Activated naive CD4-positive, alpha-beta T cell treated with anti-CD3 and anti-CD28 coated beads, Interleukin-2, amount 50 U/mL, for 72 hours (primary cell): ENCODE measurements at regions not wholly inside any gene's neighbourhood (a gene's known extent, or its start where the extent isn't known, plus 50 kb on each side); places are given as distances from the start of the nearest gene placed in this dataset.
A peak's percentile ranks its signal among the peaks of the same experiment; 100 is the strongest.

Source experiments
- ATAC-seq, 2 donors: fragments of 150-1000 bp; cut with Tn5 transposase; 2 replicates each; pipeline ENCODE4 v1.10.0; 2021; ENCODE audit warnings: mild to moderate bottlenecking in 2 of 2, moderate library complexity in 2 of 2
- DNase-seq, 2 donors: peaks; one replicate each; pipeline ENCODE4 v3.0.0; 2021 to 2022; ENCODE audit warnings: low spot score in 2 of 2
- H3K27ac Mint-ChIP-seq, 2 donors: one replicate each; pipeline ENCODE4 v1.8.0; 2022; ENCODE audit warnings: mild to moderate bottlenecking in 2 of 2, mixed read lengths in 2 of 2
- H3K36me3 Mint-ChIP-seq, 2 donors: one replicate each; pipeline ENCODE4 v1.8.0; 2022; ENCODE audit warnings: mixed read lengths in 2 of 2
- H3K9me3 Mint-ChIP-seq, 2 donors: one replicate each; pipeline ENCODE4 v1.8.0; 2022; ENCODE audit warnings: mixed read lengths in 2 of 2

DNA sequence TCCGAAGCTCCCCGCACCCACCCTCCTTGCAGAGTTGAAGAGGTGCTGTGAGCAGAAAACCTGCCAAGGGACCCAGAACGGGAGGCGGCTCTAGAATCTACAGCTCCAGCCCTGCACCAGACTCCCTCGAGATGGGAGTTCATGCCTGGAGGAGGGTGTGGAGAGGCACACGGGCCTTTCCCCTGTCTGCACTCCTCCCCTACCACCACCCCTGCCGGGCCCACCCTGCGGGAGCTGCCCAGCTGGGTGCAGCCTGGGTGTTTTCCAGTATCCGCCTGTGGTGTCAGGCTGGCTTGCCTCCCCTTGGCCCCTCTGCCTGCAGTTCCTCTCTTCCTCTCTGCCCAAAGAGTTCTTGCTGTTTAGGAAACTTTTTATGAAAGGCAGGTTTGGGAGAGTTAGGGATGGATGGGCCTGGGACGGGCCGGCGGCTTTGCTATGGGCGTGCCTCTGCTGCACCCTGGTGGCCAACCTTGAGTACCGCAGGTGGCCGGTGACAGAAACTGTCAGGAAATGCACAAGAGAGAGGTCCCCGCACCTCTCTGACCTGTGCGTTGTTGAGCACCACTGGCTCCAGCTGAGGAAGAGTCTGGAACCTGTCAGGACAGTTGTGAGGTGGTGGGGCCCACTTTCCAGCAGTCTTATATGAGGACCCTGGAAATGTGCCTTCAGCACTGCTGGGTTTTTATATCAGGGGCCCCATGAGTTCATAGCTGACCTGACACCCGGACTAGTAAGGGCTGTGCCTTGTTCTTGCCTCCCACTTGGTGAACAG, 354.1 kb downstream of the SEC14L1 start:
- peak overlapping the region; percentile 10 to 92 for H3K27ac Mint-ChIP-seq
- no peaks in the 10 kb centered on the region for H3K9me3 Mint-ChIP-seq
- ATAC-seq (peak; percentile 58 to 76), DNase-seq (peak; percentile 73 to 79)
- H3K36me3 Mint-ChIP-seq = peaks cover 0 to 21% of the 10 kb centered on the region in 2 donors

GRCh38 chr17:77495575-77495974, 354.8 kb downstream of the SEC14L1 start:
- DNase-seq (peak in 1 of 2 donors; percentile 48), ATAC-seq (no peak)
- no peaks in the 10 kb centered on the region for H3K9me3 Mint-ChIP-seq
- peak overlapping the region; percentile 10 to 72 for H3K27ac Mint-ChIP-seq
- peaks cover 0 to 24% of the 10 kb centered on the region in 2 donors for H3K36me3 Mint-ChIP-seq

DNA sequence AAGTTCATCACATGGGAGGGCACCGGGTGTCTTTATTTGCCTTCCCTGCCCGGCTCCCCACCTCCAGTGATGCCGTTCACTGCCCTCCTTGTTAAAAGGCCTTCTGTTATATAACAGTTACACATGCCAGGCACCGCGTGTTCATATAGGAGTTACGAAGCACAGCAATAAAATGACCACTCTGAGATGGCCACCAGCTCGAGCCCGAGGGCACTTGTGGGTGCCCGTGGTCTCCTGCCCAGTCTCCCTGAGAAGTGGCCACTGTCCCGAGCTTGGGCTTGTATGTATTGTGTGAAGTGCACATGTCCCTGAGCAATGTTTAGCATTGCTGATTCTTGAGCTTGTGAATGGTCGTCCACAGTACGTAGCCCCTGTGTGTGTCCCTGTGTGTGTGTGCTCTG, 355.6 kb downstream of the SEC14L1 start:
- DNase-seq = peak in 1 of 2 donors; percentile 51
- Mint-ChIP-seq H3K27ac (no peak overlapping the region), H3K9me3 (no peaks in the 10 kb centered on the region), H3K36me3 (peaks cover 0 to 31% of the 10 kb centered on the region in 2 donors)
- ATAC-seq = no peak

DNA sequence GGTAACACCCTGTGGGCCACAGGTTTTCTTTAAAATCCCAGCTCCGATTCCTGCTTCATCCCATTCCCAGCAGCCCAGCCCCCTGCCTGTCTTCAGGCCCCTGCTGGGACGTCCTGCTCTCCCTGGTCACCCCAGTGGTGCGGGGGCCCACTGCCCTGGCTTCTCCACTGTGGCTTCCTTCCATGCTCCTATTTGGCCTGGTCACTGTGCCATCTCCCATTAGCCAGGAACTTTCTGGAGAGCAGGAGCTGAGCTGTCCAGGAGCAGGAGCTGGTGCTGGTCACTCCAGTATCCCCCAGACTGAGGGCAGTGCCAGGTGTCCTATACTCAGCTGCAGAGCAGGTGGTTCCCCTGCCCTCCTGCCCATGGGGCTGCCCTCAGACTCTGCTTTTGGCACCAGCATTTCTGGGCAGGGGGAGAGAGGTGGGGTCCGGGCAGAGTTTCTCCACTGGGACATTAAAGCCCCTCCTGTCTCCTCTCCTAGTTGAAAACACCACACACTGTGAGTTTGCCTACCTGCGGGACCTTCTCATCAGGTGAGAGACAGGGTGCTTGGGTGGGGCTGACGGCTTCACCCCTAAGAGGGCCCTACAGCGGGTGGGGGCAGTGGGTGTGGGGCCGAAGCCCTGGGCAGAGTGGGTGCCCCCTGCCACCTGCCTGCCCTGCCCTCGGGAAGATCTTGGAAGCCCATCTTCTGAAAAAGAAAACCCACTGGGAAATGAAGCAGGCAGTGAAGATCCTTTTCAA, 356.2 kb downstream of the SEC14L1 start:
- Mint-ChIP-seq H3K9me3 (no peaks in the 10 kb centered on the region), H3K36me3 (peaks cover 0 to 29% of the 10 kb centered on the region in 2 donors), H3K27ac (peak overlapping the region in 1 of 2 donors; percentile 55)
- ATAC-seq (no peak), DNase-seq (peak in 1 of 2 donors; percentile 52)

- DNase-seq = no peak
Observed at GRCh38 chr17:77497578-77497934, 356.8 kb downstream of the SEC14L1 start.

DNA sequence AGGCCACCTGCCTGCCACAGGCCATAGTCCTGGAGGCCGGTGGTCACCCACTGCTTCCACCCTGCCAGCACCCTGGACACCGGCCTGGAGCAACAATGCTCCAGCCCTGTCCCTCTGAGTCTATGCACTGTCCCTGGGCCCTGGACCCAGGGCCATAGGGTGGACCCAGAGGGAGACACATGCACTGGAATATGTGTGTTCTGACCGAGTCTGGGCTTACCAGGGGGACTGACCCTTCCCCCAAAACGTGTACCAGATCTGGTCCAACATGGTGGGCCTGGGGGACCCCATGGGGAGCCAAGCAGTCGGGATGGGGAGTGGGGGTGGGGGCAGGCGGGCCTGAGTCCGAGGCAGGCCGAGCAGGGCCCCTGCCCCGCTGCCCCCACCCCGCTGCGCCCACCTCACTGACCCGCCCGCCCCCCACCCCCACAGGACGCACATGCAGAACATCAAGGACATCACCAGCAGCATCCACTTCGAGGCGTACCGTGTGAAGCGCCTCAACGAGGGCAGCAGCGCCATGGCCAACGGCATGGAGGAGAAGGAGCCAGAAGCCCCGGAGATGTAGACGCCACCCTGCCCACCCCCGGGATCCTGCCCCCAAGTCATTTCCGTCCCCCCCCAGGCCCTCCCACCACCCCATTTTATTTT, 357.4 kb downstream of the SEC14L1 start:
- ATAC-seq (no peak), DNase-seq (peak in 1 of 2 donors; percentile 53)
- H3K36me3 Mint-ChIP-seq = peaks cover 0 to 25% of the 10 kb centered on the region in 2 donors
- H3K9me3 Mint-ChIP-seq = no peaks in the 10 kb centered on the region
- peak overlapping the region in 1 of 2 donors; percentile 55 for H3K27ac Mint-ChIP-seq

More at GRCh38 chr17:77497578-77497934, 356.8 kb downstream of the SEC14L1 start:
- Mint-ChIP-seq H3K9me3 (no peaks in the 10 kb centered on the region), H3K27ac (no peak overlapping the region), H3K36me3 (peaks cover 0 to 25% of the 10 kb centered on the region in 2 donors)
- no peak for ATAC-seq

- Mint-ChIP-seq H3K36me3 (peaks cover 0 to 25% of the 10 kb centered on the region in 2 donors), H3K9me3 (no peaks in the 10 kb centered on the region), H3K27ac (peak overlapping the region; percentile 79 to 94)
- DNase-seq = peak in 1 of 2 donors; percentile 54
- ATAC-seq = no peak
Observed at GRCh38 chr17:77498791-77499698, 358.3 kb downstream of the SEC14L1 start.

DNA sequence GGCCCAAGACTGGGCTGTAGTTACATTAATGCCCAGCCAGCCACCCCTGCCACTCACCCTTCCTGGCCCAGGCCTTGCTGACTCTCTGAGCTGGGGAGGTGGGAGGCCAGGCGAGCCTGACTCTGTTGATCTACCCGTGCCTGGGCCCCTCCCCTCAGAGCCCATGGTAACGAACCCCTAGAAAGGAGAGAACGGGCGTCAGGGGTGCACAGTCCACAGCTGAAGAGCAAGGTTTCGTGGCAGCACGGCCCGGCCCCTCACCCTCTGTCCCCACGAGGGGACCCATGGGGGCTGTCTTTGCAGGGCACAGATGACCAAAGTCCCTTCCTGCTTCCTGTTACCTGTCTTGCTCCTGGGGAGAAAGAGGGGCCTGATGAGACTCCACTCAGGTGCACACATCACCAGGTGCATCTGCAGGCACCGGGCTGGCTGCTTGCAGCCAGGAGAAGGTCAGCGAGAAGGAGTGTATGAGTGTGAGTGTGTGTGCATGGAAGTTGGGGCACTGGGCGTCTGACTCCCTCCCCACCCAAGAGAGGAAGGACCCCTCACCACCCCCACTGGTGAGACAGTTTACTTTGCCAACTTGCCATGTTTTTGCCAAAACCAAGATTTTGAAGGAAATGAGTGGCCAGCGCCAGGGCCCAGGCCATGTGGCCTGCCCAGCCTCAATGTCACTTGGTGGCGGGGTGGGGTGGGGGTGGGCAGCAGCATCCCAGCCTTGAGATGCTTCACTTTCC, 359.1 kb downstream of the SEC14L1 start:
- ATAC-seq (no peak), DNase-seq (peak in 1 of 2 donors; percentile 53)
- Mint-ChIP-seq H3K27ac (peak overlapping the region; percentile 79 to 94), H3K9me3 (no peaks in the 10 kb centered on the region), H3K36me3 (peaks cover 0 to 24% of the 10 kb centered on the region in 2 donors)

DNA sequence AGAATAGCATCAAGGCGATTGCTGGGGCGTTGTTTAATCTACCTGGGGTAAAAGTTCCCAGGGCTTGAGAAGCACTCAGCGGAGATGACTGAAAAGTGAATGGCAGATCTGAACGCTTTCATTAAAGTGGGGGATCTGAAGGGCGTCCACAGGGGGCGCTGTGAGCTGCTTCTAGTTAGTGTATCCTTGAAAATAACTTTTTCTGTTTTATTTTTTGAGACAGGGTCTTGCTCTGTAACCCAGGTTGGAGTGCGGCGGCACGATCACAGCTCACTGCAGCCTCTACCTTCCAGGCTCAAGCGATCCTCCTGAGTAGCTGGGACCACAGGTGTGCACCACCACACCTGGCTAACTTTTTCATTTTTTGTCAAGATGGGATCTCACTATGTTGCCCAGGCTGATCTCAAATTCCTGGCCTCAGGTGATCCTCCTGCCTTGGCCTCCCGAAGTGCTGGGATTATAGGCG, 360.4 kb downstream of the SEC14L1 start:
- Mint-ChIP-seq H3K27ac (peak overlapping the region in 1 of 2 donors; percentile 77), H3K9me3 (no peaks in the 10 kb centered on the region), H3K36me3 (peaks cover 0 to 20% of the 10 kb centered on the region in 2 donors)
- peak in 1 of 2 donors; percentile 6 for ATAC-seq
- peak in 1 of 2 donors; percentile 51 for DNase-seq

DNA sequence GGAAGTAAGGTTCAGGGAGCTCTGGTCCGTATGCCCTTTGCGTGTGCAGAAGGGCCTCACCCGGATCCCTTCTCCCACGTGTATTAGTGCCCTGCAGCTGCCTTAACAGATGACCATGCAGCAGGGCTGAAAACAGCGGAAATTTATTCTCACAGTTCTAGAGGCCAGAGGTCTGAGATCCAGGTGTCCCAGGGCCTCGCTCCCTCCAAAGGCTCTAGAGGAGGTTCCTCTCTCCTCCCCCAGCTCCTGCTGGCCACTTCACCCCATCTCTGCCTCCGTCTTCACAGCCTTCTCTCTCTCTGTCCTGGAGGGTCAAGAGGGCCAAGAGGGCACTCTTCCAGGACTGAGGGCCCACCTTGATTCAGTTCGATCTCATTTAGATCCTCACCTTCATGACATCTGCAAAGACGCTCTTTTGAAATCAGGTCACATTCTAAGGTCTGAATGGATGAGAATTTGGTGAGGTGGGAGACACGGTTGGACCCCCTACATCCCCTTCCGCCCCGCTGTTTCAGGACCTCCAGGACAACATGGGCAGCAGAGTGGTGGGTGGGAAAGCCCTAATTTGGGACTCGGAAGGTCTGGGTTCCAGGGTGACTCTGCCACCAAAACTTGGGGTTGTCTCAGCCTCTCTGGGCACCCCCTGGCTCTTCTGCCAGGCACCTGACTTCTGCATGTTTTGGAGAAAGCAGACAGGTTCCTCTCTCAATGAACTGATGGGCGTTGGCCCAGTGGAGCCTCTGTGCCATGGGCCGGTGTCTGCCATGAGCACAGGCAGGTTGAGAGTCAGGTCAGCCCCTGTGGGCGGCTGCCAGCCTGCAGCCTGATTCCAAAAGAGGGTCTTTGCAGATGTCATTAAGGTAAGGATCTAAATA, 361.2 kb downstream of the SEC14L1 start:
- H3K9me3 Mint-ChIP-seq = no peaks in the 10 kb centered on the region
- ATAC-seq (peak; percentile 9 to 13), DNase-seq (no peak)
- H3K36me3 Mint-ChIP-seq = peaks cover 0 to 20% of the 10 kb centered on the region in 2 donors
- H3K27ac Mint-ChIP-seq = peak overlapping the region; percentile 77 to 87

DNA sequence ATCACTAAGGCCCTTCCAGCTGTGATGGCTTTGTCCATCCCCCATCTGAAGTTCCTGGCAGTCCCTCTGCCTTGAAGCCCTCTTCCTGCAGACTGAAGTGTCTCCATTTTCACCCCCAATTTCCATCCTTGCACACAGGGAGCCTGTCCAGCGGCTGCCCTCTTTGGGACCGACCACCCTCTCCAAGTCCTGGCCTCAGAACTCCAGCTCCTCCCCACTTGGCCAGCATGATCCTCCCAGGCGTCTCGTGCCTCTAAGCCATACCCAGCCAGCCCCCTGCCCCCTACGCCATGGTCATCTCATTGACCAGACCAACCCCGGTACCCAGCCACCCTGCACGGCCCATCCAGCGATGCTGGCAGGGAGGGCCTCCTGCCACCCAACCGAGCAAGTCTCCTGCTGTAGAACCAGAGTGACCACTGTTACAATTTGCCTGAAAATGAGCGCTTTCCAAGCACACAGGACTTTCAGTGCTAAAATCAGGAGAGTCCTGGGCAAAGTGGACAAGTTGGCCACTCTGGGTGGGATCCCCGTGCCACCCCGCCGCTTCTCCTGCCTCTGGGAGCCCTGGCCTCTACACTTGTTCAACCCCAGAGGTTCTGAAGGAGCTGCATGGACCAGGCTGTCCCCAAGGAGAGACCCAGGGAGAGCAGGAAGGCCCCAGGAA, 362.0 kb downstream of the SEC14L1 start:
- ATAC-seq (peak; percentile 1 to 13), DNase-seq (peak in 1 of 2 donors; percentile 54)
- Mint-ChIP-seq H3K36me3 (peaks cover 0 to 20% of the 10 kb centered on the region in 2 donors), H3K27ac (peak overlapping the region; percentile 77 to 84), H3K9me3 (no peaks in the 10 kb centered on the region)

DNA sequence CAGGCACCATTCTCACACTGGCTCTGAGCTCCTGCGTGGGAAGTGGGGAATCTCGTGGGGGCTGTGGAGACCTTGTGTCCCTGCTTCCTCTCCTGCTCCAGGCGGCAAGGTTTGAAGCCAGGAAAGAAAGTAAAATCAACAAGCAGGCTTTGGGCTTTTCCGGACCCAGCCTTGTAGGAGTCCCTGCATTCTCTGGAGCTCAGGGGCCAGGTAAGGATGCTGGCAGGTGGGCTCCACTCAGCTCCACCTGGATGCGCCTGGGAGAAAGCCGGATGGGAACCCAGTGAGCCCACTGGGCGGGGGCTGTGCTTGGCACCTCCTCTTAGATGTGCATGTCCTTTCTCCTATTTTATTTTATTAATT, 362.5 kb downstream of the SEC14L1 start:
- H3K36me3 Mint-ChIP-seq = peaks cover 0 to 20% of the 10 kb centered on the region in 2 donors
- ATAC-seq = no peak
- DNase-seq = peak in 1 of 2 donors; percentile 37
- H3K9me3 Mint-ChIP-seq = no peaks in the 10 kb centered on the region
- peak overlapping the region; percentile 77 to 84 for H3K27ac Mint-ChIP-seq

DNA sequence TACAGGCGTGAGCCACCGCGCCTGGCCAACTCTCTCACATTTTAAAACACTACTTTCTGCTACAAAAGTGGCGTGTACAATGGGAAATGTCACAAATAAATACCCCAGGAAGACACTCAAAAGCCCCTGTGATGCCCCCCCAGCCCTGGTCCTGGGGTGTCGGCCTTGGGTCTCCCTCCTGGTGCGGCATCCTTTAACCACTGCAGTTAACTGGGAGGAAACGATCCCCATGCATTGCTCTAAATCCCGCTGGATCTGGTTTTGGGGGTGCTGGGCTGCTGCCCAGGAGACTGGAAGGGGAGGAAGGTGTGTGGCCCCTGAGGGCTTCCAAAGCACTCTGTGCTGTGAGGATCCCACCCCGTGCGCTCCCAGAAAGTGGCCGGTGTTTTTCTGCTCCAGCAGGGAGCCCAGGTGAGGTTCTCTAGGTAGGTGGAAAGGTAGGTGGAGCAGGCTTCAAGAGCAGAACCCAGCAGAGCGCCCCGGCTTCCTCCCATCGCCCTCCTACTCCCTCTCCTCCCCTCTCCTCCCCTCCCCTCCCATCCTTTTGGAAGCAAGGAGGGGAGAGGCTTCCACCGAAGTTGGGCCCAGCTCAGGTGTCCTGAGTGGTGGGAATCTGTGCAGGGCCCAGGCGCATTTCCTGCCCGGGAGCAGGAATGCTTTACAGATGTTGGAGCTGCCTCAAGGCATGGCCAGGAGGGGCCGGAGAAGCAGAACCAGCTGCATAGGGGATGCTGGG, 363.3 kb downstream of the SEC14L1 start:
- DNase-seq (peak in 1 of 2 donors; percentile 34), ATAC-seq (no peak)
- Mint-ChIP-seq H3K9me3 (no peaks in the 10 kb centered on the region), H3K27ac (peak overlapping the region in 1 of 2 donors; percentile 55), H3K36me3 (peaks cover 0 to 18% of the 10 kb centered on the region in 2 donors)
